ENCODE measurements at regions not wholly inside any gene's neighbourhood (a gene's known extent, or its start where the extent isn't known, plus 50 kb on each side); places are given as distances from the start of the nearest gene placed in this dataset.

- TF ChIP-seq EZH2 (IDR thresholded peaks at IDR 0.05): no peak
- TF ChIP-seq EZH2phosphoT487 (IDR thresholded peaks at IDR 0.05): no peak
- TF ChIP-seq CTCF (IDR thresholded peaks at IDR 0.05): no peak
Observed at GRCh38 chr10:55943403-55943802, 417.7 kb downstream of the ZWINT start.

All from neural progenitor cell (in vitro differentiated cells).